Fibroblast of upper back skin (primary cell): ENCODE measurements at regions not wholly inside any gene's neighbourhood (a gene's known extent, or its start where the extent isn't known, plus 50 kb on each side); places are given as distances from the start of the nearest gene placed in this dataset.
"Not testable (repeated sequence)": the region's sequence is repeated elsewhere in the genome, so short reads cannot be mapped to it uniquely, and the experiment has no call there.

Source experiments
- DNase-seq: peaks from one replicate; pipeline ENCODE4 v3.0.0-alpha.2; 2013

DNA sequence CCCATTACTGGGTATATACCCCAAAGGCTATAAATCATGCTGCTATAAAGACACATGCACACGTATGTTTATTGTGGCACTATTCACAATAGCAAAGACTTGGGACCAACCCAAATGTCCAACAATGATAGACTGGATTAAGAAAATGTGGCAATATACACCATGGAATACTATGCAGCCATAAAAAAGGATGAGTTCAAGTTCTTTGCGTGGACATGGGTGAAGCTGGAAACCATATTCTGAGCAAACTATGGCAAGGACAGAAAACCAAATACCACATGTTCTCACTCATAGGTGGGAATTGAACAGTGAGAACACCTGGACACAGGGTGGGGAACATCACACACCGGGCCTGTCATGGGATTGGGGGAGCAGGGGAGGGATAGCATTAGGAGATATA is 54.4 kb upstream of the MUCL1 start:
- DNase-seq: not testable (repeated sequence)

DNA sequence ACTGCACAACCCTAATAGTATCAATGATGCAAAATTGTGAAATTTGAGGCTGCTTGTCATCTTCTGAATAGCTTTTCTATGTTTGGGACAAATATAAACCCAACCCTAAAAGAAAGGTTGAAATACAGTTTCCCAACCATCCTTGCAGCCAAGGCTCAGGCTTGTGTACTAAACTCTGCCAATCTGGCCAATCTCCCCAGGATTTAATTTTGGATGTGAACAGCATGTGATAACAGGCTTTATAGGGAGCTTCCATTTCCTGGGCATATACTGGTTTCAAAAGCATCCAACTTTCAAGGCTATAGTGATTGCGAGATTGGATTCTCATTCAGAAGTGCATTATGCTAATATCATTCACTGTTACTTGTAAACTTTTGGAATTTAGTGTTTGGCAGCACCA is 55.7 kb upstream of the MUCL1 start:
- DNase-seq: no peak

DNA sequence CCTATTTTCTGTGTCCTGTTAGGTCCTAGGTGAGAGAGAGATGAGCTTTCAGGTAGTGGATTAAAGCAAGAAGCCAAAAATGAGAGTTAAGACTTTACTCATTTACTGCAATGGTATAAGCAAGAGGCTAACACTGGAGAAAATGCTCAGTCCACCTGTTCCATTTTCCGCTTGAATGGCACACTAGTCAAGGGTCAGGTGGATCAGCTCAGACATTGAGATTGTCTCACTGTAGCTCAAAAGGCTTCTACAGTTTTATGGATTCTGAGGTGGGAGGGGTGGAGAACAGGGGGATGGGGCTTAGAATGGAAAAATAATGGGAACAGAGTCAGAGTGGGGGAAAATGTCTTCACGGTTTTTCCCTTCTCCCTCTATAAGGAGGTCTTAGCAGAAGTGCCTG is 57.3 kb upstream of the MUCL1 start:
- no peak for DNase-seq

DNA sequence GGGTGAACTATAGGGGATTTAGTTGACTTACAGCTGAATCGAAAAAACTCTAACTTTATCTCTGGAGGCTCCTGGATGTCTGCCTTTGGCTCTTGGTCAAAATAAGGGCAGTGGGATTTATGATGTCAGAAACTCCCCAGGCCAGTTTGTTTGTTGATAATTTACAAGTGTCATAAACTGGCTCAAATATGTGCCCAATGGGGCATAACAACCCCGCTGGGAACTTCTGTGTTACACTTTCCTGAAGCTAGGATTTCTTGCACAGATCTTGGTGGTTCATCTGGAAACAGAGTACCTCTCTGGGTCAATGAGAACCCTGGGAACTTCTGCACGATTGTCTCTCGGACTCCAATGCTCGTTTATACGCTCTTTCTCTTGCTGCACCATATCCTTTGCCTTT is 58.7 kb upstream of the MUCL1 start:
- DNase-seq: no peak

DNA sequence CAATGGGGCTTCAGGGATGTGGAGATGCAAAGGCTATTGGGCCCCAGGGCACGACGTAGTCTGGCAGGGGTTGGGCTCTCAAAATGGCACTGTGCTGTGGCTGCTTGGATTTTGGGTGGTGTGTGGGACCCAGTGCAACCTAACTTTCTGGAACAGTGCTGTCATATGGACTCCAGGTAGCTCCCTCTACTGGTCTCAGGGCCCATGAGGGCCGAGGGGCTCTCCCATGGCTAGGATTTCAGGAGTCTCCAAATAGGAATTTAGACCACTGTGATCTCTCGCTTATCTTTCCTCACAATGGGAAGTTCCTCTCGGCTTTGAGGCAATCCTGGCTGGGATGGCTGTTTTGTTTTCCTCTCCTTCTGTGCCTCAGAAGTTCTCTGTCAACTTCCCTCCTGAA is 68.2 kb upstream of the MUCL1 start:
- DNase-seq: no peak

DNA sequence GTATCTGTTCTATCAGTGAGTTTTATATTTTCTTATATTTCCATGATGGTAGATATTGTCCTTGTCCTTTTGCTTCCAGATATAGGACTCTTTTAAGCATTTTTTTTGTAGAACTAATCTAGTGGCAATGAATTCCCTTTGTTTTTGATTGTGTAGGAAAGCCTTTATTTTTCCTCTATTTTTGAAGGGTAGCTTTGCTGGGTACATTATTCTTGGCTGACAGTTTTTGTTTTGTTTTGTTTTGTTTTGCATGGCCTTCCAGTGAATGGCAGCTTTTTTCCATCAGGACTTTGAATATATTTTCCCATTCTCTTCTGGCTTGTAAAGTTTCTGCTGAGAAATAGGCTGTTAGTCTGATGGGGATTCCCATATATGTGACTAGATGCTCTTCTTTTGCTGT is 70.2 kb upstream of the MUCL1 start:
- DNase-seq: no peak

DNA sequence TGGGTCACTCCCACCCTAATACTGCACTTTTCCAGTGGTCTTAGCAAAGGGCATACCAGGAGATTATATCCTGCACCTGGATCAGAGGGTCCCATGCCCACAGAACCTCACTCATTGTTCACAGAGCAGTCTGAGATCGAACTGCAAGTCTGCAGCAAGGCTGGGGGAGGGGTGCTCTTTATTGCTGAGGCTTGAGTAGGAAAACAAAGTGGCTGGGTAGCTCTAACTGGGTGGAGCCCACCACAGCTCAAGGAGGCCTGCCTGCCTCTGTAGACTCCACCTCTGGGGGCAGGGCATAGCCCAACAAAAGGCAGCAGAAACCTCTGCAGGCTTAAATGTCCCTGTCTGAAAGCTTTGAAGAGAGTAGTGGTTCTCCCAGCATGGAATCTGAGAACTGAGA is 77.3 kb upstream of the MUCL1 start:
- DNase-seq: not testable (repeated sequence)

DNA sequence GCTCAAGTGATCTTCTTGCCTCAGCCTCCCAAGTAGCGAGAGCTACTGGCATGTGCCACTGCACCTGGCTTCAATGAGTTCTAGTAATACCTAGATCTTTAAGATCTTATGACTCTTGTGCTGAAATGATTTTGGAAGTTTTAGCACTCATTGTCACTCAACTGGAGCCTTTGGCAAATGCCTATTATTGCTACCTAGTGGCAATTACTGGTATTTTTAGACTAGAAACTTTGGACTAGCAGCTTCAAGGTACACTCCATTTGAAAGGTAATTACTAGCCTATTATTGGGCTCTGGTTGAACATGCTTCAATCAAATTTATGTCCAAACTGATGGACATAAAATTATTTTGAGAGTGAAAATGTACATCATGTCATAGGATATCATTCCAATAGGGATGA is 80.7 kb upstream of the MUCL1 start:
- DNase-seq: no peak

DNA sequence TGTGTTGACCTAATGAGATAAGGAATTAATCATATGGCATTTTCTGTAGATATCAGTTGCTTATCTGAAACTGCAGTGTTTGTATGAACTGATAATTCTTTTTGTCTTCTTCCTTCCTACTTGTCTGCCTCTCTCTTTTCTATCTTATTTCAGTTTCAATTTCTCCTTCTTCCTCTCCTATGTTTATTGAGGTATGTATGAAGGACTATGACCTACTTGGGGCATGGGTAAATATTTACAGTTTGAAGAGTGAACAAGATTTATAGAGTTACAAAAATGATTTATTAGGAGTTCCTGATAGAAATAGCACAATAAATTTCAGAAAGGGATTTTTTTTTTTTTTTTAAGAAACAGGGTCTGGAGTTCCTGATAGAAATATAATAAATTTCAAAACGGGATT is 88.7 kb upstream of the MUCL1 start:
- DNase-seq: no peak

DNA sequence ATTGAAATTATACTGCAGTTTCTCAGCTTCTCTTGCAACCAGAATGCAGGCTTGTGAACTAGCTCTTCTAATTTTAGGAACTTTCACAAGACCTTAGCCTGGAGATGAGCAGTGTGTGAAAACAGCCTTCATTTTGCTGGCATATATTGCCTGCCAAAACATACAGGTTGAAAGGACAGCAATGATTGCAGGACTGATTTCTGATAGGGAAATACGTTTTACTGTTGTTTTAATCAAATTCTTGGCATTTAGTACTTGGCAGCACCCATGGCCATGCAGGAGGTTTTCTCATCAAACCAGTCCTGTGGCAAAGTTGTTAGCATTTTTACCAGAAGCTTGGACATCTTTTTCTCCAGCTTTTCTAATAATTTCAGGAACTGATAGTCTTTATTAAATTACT is 91.9 kb upstream of the MUCL1 start:
- DNase-seq: no peak

DNA sequence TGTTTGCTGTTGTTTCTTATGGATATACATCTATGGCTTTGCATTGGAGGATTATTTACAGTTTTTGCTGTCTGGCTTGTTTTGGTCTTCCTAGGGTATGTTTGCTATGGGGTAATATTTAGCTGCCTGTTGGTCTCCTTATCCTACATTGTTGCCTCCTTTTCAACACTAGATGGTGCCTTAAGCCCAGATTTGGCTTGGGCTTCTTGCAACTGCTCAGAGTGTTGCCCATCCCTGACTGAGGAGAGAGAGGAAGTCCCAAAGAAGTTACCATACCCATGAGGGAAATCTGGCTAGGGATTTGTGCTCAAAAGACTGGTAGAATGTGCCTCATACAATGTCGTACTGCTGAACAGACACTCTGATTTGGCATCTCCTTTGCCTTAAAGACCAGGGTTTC is 94.6 kb upstream of the MUCL1 start:
- no peak for DNase-seq

DNA sequence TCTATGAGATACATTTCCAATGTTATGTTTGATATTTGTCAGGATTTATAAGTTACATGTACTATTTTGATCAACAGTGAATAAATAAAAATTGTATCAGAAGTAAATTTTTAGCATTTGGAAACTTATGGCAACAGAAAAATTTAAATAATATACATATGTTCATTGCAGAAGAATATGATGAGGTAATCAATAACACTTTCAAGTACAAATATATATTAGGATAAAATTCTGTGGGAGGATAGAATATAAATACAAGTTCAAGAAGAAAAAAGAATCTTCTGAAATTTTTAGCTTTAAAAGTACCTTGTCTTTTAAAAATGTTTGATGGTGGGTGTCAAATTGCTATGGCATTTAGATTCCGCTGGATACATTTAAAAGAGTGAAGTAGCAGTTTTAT is 102.8 kb upstream of the MUCL1 start:
- DNase-seq: no peak

DNA sequence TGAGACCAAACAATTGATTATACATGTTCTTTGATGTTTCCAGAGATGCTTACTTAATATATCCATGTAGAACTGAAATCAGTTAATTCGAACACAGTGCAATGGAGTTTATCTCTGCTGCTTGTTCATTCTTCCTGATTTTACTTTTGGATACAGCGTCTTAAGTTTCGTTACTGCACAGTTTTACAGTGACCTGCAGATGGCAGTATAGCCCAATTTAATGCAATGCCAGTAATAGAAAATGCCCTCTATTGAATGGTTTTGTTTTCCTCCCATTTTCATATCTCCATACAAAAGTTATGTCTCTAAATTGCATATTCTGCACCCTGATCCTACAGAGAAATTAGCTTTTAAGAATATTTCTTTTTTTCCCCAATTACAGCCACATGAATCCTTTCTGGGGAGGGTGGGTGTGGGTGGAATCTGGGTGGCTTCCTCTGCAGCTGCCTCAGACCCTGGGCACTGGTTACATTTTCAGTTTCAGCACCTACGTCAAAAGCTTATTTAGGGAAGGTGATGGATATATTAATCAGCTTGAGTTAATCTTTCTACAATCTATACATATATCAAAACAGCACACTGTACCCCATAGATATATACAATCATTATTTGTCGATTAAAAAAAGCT is 101.1 kb upstream of the DCD start:
- peak; percentile 39 for DNase-seq

DNA sequence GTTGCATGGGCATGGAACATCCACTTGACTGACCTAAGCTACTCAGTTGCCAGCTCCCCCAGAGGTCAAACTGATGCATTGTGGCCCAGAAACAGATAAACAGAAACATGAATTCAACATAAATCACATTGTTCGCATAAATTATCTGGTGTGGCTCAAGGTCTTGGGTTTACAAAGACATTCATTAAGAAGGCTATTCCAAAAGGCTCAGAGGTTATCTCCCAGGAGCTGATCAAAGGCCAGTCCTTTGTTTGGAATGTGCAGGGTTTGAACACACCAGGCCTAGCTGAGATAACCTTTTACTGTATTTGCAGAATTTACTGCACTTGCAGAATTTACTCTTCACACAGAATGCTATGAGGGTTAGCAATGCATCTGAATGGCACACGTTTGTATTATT is 96.4 kb upstream of the DCD start:
- DNase-seq: no peak

DNA sequence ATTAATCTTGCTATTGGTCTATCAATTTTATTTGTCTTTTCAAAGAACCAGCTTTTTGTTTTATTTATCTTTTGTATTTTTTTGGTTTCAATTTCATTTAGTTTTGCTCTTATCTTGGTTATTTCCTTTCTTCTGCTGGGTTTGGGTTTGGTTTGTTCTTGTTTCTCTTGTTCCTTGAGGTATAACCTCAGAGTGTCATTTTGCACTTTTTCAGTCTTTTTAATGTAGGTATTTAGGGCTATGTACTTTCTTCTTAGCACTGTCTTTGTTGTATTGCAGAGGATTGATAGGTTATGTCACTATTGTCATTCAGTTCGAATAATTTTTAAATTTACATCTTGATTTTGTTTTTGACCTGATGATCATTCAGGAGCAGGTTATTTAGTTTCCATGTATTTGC is 92.7 kb upstream of the DCD start:
- no peak for DNase-seq

DNA sequence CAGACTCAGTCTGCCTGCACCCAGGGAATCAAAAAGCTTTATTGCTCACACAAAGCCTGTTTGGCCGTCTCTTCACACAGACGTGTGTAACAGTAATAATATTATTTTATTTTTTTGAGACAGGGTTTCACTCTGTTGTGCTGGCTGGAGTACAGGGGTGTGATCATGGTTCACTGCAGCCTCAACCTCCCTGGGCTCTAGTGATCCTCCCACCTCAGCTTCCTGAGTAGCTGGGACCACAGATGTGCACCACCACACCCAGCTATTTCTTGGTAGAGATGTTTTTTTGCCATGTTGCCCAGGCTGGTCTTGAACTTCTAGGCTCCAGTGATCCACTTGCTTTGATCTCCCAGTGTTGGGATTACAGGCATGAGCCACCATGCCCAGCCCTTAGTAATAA is 88.4 kb upstream of the DCD start:
- DNase-seq: no peak

DNA sequence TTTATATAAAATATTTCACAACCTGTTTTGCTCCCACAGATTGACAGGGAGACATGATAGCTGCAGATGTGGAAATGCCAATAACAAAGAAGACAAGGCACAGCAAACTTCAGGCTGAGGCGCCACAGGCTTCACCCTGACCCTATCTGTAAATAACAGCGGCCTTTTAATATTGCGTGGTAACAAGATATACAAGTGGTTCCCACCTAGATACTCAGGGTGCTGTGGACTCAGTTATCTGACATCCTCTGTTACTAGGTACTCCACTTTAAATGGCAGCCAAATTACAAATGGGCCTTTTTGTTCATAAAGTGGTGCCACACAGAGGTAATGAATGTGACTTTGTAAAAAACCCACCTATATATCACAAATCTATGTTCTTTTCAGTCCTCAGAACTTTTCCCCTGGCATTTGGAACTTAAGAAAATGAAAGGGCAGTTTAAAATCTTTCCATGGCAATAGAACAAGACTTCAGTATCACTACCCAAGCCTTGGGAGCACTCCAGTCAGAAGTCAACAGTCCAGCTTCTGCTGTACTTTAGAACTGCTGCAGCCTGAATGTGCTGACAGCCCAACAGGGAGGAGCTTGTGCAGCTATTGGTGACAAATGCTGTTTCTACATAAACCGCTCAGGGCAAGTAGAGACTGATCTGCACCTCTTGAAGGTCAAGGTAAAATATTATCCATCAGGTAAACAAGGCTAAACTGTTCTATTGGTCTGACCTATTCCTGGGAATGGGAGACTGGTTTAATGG is 86.2 kb upstream of the DCD start:
- no peak for DNase-seq

DNA sequence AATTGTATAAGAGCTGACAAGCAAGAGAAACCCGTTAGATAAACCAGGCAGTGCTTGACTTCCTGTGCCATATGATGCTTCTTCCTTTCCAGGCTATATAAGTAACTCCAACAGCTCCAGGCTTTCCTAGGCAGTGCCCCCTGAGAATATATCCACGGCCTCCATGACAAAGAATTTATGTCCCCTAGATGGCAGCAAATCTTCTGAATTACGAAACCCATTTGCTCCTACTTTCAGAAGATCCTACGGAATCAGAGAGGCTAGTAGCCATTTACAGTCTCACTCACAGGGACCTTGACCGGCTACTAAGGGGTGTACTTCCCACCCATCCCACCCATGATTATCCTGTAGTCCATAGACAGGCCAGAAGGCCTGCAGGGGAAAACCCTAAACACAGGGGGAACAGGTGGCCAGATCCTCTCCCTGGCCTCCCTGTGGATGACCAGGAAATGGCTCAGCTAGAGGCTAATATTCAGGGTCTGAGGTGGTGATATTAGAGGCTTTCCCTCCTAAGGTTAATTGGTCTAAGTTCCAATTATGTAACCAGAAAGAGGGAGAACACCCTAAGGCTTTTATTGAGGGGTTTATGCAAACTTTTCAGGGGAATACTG is 77.2 kb upstream of the DCD start:
- DNase-seq: peak; percentile 5

DNA sequence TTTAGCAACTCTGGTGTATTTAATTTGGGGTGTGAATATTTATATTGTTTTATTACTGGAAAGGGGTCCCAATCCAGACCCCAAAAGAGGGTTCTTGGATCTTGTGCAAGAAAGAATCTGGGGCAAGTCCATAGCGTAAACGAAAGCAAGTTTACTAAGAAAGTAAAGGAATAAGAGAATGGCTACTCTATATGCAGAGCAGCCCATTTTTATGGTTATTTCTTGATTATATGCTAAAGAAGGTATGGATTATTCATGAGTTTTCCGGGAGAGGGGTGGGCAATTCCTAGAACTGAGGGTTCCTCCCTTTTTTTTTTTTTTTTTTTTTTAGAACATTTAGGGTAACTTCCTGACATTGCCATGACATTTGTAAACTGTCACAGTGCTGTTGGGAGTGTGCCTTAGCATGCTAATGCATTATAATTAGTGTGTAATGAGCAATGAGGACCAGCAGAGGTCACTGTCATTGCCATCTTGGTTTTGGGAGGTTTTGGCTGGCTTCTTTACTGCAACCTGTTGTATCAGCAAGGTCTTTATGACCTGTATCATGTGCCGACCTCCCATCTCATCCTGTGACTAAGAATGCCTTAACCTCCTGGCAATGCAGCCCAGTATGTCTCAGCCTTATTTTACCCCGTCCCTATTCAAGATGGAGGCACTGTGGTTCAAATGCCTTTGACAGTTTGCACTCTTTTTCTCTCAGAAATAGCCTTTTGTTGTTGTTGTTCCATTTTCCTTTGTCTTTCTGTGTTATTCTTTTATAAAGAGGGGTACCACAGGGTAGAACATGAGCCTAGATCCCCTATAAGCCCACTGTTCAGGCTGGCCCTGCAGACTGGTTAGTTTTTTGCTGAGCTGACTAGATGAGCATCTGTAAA is 75.5 kb upstream of the DCD start:
- DNase-seq: peak; percentile 17

DNA sequence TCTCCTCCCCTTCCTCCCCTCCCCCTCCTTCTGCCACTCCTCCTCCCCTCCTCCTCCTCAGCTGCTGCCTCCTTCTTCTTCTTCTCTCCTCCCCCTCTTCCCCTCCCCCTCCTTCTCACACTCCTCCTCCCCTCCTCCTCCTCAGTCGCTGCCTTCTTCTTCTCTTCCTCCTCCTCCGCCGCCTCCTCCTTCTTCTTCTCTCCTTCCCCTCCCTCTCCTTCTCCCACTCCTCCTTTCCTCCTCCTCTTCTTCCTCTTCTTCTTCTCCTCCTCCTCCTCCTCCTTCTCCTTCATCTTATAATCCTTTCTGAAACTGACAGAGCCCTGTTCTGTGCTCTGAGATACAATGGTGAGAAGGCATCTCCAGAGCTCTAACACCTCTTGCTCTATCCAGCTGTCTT is 73.1 kb upstream of the DCD start:
- no peak for DNase-seq

DNA sequence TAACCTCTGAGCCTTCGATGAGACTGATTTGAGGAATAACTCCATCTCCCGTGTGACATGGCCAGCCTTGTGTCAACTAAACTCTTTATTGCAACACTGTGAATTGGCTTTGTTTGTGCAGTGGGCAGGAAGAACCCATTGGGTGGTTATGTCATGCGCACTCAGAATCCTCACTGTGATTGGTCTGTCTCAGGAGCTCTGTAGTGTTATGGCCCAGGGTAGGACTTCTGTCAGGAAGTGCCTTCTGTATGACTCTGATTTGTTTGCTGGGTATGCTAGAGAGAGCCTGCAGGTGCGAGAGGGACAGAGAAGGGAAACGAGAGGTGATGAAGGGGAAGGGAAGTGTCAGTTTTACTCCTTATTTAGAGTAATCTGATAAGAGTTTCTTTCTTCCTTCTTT is 71.5 kb upstream of the DCD start:
- no peak for DNase-seq

DNA sequence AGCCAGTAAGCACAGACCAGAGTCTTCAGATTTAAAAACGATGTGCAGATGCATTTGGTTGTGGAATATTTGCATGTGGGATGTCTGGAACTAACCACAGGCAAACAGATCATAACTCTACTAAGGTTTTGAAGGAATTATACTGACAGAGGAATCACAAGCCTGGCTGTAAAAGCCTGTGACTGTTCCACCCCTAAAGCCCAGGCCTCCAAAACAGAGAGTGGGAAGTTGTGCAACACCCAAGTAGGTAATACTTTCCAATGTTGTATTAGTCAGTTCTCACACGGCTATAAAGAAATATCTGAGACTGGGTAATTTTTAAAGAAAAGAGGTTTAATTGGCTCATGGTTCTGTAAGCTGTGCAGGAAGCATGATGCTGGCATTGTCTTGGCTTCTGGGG is 68.1 kb upstream of the DCD start:
- DNase-seq: no peak

DNA sequence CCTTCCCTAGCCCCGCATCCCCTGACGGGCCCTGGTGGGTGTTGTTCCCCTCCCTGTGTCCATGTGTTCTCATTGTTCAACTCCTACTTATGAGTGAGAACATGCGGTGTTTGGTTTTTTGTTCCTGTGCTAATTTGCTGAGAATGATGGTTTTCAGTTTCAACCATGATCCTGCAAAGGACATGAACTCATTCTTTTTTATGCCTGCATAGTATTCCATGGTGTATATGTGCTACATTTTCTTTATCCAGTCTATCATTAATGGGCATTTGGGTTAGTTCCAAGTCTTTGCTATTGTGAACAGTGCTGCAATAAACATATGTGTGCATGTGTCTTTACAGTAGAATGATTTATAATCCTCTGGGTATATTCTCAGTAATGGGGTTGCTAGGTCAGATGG is 65.7 kb upstream of the DCD start:
- DNase-seq: not testable (repeated sequence)

DNA sequence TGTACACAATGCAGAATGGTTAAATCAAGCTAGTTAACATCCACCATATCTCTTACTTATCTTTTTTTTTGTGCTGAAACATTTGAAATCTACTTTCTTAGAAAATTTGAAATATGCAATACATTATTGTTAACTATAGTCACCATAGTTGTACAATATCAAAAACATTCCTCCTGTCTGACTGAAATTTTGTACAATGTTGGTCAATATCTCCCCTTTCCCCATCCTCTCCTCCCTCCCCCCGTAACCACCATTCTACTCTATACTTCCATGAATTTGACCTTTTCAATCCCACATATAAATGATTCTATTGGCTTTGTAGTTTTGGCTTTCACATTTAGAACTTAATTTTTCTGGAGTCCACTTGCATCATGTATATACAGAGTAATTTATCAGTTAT is 63.5 kb upstream of the DCD start:
- no peak for DNase-seq
